Activated T-helper 9 cell treated with anti-CD3 and anti-CD28 coated beads, Interleukin-2, amount 50 U/mL, for 16 hours (primary cell): ENCODE measurements at regions not wholly inside any gene's neighbourhood (a gene's known extent, or its start where the extent isn't known, plus 50 kb on each side); places are given as distances from the start of the nearest gene placed in this dataset.

Experiments used
- DNase-seq: peaks from one replicate; pipeline ENCODE4 v3.0.0-alpha.2; 2020; ENCODE audit warnings: low read depth

- no peak for DNase-seq
Observed at GRCh38 chr16:86060381-86061317, 161.7 kb downstream of the IRF8 start.

- DNase-seq = no peak
Observed at GRCh38 chr16:86061318-86061695, 162.3 kb downstream of the IRF8 start.

GRCh38 chr16:86061721-86062120 is 162.8 kb downstream of the IRF8 start:
- DNase-seq = no peak

- no peak for DNase-seq
Observed at GRCh38 chr16:86062271-86062965, 163.5 kb downstream of the IRF8 start.

- no peak for DNase-seq
Observed at GRCh38 chr16:86063760-86064405, 164.9 kb downstream of the IRF8 start.

- no peak for DNase-seq
Observed at GRCh38 chr16:86064431-86065250, 165.7 kb downstream of the IRF8 start.

GRCh38 chr16:86065711-86066110 is 166.7 kb downstream of the IRF8 start:
- DNase-seq = no peak

- DNase-seq = no peak
Observed at GRCh38 chr16:86066811-86067210, 167.8 kb downstream of the IRF8 start.

GRCh38 chr16:86067516-86067915 is 168.6 kb downstream of the IRF8 start:
- no peak for DNase-seq

GRCh38 chr16:86067936-86068335 is 169.0 kb downstream of the IRF8 start:
- DNase-seq = no peak

- DNase-seq = no peak
Observed at GRCh38 chr16:86068722-86069121, 169.8 kb downstream of the IRF8 start.

GRCh38 chr16:86069736-86070298 is 170.9 kb downstream of the IRF8 start:
- no peak for DNase-seq

GRCh38 chr16:86070484-86070883 is 171.5 kb downstream of the IRF8 start:
- DNase-seq = no peak

- DNase-seq = no peak
Observed at GRCh38 chr16:86070971-86071370, 172.0 kb downstream of the IRF8 start.

- DNase-seq = no peak
Observed at GRCh38 chr16:86071611-86072240, 172.8 kb downstream of the IRF8 start.

GRCh38 chr16:86072328-86073102 is 173.6 kb downstream of the IRF8 start:
- DNase-seq = no peak

- no peak for DNase-seq
Observed at GRCh38 chr16:86073103-86073625, 174.2 kb downstream of the IRF8 start.

GRCh38 chr16:86073763-86074493 is 175.0 kb downstream of the IRF8 start:
- no peak for DNase-seq
